NCI-H1694 (cell line): ENCODE measurements at regions not wholly inside any gene's neighbourhood (a gene's known extent, or its start where the extent isn't known, plus 50 kb on each side); places are given as distances from the start of the nearest gene placed in this dataset.

Source experiments
- DNase-seq: peaks from one replicate; lab custom pipeline; 2025; lab: John Stamatoyannopoulos, UW

DNA sequence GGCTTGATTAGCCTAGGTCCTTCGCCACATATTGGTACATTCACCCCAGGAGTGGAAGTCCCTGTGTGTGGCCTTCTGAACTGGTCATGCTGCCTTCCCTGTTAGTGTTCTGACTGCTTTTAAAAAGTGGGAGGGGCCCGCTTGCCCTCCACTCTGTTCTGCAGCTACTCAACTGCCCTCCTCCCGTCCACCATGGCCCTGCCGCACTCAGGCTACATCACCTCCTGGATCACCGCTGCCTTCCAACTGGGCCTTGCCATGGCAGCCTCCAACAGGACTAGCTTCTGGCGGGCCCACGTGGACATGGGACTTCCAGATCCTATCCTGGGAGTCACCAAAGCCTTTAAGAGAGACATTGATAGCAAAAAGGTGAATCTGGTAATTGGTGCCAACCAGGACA lies 152.1 kb upstream of the USP24 start:
- no peak for DNase-seq

DNA sequence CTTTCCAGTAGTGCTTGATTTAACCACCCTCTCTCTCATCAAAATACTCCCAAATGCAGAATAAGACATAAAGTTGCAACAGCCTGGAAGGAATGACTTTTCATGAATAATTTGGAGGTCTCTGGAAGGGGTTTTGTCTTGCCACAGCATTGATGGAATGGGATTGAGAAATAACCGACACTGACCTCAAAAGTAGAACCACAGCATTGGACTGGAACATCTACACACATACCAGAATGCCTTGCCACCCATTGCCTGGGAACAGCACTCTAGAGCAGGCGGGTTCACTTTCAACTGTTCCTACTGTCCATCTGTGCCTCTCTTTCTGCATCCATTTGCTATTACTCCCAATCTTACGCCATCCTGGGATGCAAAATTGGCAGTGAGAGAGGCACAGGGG lies 149.1 kb upstream of the USP24 start:
- no peak for DNase-seq

DNA sequence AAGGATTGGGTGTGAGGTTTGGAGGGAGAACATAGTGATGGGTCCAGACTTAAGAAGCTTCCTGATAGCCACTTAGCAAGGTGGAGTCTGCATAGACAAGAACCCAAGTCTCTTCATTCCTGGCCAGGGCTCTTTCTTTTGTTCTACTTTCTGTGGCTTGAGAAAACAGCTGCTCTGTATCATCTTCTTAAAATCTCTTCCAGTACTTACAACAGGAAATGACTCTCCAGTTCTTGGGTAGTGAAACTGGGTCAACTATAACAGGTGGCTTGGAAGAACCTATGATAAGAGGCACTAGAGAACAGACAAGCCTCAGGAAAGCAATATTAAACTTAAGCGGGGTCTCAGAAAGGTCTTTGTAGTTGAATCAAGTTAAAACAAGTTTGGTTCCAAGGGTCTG lies 148.1 kb upstream of the USP24 start:
- DNase-seq: no peak

DNA sequence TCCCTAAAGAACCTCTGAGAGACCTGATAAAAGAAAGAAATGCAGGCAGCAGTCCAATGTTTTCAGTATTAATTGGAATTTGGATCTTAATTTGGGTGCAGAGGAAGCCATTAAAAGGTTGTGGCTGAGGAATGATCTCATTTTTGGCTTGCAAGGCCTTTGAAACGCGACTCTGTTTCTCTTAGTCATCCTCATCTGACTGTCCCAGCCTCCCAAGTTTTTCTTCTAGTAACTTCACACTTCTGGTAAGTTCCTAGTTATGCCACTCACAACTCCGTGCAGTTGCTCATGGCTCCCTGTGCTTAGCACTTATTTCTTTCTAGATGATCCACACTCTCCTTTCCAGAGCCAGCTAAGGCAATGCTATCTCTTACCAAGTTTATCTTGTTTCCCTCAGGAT lies 147.4 kb upstream of the USP24 start:
- no peak for DNase-seq

DNA sequence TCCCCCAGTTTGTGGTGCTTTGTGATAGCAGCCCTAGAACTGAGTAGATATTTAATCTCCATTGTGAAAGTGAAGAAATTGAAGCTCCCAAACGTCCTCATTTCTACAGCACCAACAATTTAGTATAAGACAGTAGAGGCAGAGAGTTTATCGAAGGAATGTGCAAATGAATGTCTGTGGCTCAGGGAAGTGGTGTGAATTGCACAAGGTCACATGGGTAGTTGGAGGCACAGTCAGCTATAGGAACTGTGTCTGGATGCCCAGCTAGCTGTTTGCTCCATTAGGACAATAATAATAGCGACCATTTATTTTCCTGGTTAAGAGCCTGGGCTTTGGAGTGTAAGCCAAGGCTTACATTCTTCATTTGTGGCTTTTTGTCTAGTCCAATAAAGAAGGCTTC lies 144.4 kb upstream of the USP24 start:
- DNase-seq: no peak

DNA sequence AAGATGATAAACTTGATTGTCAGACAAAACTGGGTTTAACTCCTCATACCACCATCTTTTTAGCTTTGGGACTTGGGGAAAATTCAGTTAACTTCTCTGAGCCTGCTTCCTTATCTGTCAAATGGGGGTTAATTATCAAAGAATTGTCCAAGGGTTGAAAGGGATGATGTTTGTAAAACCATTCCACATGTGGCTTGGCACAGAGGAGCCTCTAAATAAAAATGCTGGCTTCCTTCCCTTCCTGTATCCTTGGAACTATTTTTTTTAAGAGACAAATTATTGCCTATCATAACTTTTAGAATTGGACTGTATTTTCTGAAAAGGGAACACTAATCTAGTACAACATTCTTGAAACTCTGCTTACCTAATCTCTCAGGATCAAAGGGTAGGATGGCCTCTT lies 143.4 kb upstream of the USP24 start:
- no peak for DNase-seq

DNA sequence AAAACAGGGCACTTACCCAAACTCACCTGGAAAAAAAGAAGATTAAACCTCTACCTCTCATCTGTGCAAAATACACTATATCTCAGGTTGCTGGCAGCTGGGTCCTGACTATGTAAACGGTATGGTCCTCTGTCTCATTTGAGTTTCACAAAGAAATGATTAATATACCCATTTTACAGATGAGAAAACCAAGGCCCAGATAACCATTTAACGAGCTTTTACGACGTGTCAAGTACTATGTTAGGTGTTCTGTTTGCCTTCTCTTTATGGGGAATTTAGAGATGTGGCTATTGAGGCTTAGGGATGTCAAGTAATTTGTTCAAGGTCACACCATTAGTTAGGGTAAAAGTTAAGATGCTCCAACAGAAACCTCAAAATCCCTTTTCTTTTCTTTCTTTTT lies 140.4 kb upstream of the USP24 start:
- DNase-seq: no peak

DNA sequence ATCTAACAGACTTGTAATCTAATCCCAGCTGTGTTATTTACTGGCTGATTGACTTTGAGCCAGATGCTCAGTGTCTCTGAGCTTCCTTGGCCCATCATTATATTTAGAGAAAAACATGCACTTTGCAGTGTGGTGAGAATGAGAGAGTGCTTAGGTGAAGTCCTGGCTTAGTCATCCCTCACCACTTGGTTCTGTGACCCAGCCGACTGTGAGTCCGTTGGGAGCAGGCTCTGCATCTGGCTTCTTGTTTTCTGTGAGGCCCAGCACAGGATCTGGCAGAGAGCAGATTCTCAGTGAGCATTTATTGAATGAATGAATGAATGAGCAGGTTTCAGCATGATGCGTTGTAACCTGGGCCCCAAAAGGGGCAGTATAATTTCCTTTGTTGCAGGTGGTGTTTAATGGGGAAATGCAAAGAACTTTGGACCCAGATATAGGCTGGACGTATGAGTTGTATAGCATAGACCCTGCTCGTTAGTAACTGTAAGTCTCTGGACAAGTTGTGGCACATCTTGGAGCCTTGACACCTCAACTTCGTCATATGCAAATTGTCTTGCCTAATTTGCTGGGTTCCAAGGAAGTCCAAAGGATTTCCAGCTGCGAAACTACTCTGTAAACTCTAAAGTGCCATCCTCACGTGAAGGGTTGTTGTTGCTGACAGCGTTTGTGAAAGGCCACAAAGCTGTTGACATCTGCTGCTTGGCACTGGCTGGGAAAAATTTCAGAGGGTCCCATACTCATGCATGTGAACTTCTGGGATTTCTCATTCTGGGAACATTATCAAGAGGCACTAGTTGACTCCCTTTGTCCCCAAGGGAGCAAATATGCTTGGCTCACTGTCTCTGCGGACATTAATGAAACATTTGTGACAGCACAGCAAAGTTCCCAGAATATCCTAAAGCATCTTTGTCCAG lies 138.8 kb upstream of the USP24 start:
- peak; percentile 24 for DNase-seq

DNA sequence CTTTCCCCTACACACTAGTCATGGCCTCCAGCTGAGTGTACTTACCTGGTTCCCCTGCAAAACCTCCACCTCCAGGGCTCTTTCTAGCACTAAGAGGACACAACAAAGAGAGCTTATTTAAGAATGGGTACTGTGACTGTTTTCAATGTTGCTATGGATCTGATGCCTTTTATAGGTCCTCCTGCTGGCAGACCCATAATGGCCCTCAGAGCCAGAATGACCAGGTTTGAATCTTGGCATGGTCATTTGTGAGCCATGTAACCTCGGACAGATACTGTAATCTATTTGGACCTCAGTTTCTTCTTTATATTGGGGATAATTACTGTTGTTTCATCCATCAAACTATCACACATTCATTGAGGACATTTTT lies 137.6 kb upstream of the USP24 start:
- no peak for DNase-seq

DNA sequence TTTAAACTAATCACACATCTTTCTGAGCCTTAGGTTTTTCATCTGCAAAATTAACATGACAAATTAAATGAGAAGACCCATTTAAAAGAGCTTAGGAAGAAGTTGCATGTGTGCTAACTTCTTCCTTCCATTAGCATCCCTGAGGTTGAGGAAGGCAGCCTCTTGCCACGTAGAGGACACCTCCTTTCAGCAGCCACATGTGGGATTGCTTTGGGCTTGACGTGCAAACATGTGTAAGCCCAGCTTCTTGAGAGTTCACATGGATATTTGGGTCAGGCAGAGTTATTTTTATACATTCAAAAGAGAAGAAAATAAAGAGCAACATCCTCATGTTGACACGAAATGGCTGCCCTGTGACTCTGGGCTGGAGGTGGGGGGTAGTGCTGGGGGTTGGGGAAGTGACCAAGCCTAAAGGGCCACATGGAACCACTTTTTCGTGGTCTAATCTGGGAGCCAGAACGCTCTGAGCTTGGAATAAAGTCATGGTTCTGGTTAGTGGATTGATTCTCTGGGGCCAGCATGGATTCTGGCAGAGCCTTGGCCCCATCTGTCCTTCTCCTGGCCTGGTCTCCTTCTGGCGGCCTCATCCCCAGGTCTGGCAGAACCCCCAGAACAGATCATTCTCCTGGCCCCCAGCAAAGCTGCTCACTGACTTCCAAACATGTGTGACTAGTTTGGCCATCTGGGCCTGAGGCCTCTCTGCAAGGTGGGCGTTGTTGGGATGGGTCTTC lies 137.1 kb upstream of the USP24 start:
- DNase-seq: peak; percentile 14

DNA sequence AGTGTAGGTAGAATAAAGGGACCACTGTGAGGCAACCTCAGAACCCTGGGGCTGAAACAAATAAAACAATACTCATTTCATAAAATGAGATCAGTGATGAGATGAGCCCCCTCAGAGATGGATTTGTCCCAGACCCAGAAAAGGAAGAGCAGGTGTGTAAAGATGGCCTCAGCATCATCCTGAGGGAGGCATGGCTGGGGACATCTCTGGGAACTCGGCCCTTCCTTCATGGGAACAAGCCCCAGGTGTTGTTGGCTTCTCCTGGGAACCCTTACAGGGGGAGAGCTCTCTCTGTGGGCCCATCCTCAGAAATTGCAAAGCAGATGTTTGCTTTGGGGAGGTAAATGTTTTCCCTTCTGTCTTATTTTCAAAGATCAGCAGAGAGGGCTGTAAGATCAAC lies 133.2 kb upstream of the USP24 start:
- DNase-seq: no peak

DNA sequence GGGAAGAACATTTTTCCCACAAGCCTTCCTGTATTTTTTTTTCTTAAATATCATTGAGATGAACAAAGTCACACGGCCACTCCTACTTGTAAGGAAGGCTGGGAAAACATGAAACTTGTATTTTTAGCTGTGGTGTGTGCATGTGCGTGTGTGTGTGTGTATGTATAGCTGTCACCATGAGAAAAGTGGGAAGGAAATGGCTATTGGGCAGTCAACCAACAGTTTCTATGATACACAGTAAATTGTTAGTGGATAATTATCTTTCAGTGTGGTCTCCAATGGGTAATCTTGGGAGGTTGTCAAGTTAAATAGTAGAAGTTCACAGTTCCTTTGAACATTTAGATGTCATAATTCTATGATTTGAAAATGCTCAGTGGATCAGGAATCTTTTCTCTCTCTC lies 132.7 kb upstream of the USP24 start:
- no peak for DNase-seq

DNA sequence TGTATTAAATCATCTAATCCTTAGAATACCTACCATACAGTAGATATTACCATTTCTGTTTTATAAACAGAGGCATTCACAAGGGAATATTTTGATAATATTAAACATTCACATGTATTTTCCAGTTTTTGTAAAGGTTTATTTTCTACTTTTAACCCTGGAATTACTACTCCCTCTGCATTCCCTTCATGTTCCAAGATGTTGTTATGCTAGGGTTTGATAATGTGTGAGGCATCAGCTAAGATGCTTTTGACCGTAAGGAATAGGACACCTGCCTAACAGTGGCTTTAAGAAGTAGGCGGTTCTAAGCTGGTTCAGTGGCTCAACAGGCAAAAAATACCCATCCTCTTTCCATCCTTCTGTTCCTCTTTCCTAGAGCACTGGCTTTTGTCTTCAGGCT lies 131.9 kb upstream of the USP24 start:
- DNase-seq: no peak

DNA sequence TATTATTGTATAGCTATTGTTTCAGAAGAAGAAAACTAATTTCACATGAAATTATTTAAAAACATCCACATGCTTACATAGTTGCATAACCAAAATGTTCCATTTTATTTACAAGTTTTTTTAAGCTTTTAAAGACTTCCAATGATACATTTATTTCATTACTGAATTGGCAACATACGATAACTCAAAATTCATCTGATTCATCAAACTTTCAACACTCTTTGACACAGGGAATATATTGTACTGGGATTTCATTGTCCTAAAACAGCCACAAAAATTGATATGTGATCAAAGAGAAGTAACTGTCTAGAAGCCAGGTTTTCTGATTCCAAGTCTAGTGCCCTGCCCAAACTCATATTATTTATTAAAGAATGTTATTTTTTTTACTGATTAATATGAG lies 131.4 kb upstream of the USP24 start:
- no peak for DNase-seq

DNA sequence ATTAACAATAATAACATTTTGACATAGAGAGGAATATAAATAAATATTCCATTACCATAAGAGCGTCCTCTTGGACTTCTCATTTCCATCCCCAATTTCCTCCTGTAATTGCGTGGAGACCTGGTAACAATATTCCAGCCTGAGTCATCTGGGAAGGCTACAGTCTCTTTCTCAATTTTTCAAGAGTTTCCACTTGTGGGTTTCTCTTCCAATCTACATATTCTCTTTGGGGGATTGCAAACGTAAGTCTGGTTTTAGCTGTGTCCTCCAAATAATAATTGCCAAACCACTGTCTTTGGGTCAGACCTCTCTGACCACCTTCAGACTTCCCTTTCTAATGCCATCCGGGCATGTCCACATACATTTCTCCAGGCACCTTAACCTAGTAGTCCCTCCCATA lies 124.5 kb upstream of the USP24 start:
- no peak for DNase-seq

DNA sequence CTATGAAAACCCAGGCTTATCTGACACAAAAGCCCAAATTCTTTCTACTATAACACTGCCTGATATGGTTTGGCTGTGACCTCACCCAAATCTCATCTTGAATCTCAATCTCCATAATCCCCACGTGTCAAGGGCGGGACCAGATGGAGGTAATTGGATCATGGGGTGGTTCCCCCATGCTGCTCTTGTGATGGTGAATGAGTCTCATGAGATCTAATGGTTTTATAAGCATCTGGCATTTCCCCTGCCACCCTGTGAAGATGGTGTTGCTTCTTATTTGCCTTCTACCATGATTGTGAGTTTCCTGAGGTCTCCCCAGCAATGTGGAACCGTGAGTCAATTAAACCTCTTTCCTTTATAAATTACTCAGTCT lies 123.3 kb upstream of the USP24 start:
- no peak for DNase-seq

DNA sequence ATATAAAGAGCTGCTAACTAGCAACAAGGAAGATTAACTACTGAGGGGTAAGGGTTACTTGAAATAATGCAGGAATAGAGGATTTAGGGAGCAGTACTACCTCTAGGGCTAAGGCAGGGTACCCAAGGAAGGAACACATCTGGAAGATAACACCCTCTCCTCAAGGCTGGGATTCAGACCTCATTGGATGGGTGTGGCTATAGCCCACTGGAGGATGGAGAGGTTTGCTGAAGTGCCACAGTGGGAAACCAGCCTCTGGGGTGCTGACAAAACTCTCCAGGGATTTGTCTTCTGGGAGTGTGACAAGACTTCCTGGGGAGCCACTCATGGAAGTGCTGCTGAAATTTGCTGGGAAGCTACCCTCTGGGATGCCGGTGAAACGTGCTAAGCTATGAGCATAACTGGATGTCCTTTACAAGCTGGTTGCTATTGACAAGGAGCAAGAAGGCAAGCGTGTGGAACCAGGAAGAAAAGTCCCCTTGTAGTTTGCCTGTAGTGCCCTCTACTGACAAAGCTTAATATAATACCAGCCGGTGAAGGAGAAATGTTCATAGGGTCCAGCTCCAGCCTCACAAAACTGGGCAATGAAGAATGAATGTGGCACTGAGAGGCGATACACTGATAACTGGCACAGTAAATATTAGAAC lies 122.8 kb upstream of the USP24 start:
- DNase-seq: peak; percentile 38

DNA sequence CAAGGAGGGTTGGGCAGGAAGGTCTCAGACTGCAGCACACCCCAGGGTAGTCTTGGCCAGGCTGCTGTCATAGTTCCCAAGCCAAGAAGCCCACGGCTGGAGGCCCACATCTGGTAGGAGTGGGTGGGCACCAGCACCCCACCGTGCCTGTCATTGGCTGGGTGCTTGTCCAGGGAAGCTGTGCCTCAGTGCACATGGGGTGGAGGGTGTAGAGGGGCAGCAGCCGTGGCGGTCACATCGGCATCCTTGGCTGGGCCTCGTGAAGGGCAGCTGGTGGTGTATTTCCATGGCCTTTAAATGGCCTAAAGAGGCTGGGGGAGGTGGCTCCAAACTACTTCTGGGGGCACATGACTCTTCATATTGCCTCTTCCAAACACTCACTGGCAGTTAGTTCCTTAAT lies 119.6 kb upstream of the USP24 start:
- DNase-seq: no peak

DNA sequence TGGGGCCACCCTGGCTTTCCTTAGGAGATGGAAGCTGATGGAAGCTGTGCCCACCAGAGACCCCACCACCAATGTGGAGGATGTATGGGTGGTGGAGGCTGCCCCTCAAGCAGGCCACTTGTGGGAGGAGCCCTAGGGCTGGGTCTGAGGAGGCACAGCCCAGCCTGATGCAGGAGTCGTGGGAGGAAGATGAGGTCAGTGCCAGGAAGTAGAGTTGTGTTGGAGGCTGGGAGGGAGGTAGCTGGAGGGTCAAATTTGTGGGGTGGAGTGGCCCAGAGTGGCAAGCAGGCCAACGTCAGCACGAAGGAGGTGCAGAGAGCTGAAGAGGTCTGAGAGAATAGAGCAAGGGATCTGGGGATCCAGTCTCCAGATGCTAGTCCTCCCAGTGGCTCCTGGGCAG lies 119.0 kb upstream of the USP24 start:
- no peak for DNase-seq

DNA sequence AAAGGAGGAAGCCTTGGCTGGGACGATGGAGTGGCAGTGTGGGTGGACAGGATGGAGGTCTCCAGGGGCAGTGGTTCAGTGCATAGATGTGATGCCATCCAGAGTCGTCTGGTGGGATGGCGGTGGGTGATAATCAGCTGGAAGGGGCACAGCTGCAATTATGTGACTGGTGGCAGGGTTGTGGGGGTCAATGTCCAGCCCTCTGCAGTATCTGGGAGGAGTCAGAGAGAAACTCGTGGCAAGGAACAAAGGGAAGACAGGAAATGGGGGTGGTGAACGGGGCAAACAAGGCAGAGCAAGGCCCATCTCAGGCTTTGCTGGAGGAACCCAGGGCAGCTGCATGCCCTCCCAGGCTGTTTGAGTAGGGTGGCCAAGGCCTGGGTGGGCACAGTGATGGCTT lies 118.3 kb upstream of the USP24 start:
- no peak for DNase-seq

DNA sequence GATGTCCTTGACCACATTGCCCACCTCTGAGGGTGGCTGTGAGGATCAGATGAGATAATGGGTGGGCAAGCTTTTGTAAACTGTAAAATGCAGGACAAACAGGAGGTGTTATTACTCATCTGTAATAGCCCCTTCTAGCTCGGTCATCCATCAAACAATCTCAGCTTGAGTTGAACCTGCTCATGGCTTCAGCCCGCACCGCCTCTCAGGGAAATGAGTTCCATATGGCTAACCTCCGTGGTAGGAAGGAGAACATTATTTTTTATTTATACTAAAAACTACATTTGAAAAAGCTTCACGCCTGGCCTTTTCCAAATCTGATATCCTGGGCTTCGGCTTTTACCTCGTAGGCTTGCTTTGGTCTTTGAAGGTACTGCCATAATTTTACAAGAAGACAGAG lies 116.2 kb upstream of the USP24 start:
- no peak for DNase-seq

DNA sequence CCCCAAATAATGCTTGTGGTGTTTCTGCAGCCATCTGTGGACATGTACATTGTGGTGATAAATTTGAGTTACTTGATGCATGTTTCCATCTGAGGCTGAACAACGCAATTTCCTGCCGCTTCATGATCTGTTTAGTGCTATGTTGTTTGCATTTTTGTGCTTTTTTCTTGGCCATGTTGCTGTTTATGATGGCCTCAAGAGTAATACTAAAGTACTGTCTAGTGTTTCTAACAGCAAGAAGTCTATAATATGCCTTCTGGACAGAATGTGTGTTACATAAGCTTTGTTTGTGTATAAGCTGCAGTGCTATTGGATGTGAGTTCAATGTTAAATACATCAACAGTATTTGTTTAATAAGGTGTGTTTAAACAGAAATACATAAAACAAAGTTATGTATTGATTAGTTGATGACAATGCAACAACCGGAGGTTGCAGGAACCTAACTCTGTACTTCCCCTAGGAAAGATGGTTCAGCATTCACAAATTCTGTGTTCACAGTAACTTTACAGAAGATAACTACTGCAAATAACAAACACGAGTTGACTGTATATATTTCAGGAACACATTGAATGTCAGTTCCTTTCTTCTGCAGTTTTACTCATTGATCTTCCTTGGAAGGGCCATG lies 114.8 kb upstream of the USP24 start:
- DNase-seq: no peak

DNA sequence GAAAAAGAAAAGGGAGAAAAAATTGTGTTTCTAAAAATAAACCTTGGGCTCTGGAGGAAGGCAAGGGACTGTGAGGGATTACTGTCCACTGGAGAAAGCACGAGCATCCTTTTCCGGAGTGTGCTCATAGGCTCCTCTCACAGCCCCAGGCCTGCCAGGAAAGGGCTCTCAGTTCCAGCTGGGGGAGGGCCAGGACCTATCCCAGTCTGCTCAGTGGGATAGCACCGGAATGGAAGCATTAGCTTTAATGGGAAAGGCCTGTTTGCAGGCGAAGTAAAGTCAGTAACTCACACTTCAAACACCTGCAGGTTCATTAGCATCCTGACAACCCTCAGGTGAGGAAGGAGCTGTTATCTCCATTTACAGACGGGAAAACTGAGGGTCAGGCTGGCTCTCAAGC lies 113.9 kb upstream of the USP24 start:
- no peak for DNase-seq
